ENCODE measurements at regions not wholly inside any gene's neighbourhood (a gene's known extent, or its start where the extent isn't known, plus 50 kb on each side); places are given as distances from the start of the nearest gene placed in this dataset.

DNA sequence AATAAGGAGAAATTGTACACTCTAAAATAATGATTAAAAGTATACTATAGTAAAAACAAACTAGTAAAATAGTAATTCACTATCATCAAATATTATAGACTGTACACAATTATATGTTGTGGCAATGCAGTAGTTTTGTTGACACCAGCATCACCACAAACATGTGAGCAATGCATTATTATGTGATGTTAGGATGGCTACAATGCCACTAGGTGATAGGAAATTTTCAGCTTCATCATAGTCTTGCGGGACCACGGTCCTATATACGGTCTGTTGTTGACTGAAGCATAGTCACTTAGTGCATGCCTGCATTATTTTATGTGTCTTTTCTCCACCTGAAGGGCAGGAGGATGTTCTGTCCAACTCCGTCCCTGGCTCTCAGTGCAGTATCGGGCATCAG, 104.8 kb upstream of the NEDD9 start:
- TF ChIP-seq BACH2 (CRISPR knock-in tag; IDR thresholded peaks at IDR 0.05; ENCODE audit: borderline replicate concordance), result no peak
- TF ChIP-seq, protein P1, sequence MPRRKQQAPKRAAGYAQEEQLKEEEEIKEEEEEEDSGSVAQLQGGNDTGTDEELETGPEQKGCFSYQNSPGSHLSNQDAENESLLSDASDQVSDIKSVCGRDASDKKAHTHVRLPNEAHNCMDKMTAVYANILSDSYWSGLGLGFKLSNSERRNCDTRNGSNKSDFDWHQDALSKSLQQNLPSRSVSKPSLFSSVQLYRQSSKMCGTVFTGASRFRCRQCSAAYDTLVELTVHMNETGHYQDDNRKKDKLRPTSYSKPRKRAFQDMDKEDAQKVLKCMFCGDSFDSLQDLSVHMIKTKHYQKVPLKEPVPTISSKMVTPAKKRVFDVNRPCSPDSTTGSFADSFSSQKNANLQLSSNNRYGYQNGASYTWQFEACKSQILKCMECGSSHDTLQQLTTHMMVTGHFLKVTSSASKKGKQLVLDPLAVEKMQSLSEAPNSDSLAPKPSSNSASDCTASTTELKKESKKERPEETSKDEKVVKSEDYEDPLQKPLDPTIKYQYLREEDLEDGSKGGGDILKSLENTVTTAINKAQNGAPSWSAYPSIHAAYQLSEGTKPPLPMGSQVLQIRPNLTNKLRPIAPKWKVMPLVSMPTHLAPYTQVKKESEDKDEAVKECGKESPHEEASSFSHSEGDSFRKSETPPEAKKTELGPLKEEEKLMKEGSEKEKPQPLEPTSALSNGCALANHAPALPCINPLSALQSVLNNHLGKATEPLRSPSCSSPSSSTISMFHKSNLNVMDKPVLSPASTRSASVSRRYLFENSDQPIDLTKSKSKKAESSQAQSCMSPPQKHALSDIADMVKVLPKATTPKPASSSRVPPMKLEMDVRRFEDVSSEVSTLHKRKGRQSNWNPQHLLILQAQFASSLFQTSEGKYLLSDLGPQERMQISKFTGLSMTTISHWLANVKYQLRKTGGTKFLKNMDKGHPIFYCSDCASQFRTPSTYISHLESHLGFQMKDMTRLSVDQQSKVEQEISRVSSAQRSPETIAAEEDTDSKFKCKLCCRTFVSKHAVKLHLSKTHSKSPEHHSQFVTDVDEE (CRISPR knock-in tag; IDR thresholded peaks at IDR 0.05), result no peak
- TF ChIP-seq ZNF8 (CRISPR knock-in tag; IDR thresholded peaks at IDR 0.05), result no peak
- TF ChIP-seq ZNF70 (CRISPR knock-in tag; IDR thresholded peaks at IDR 0.05), result no peak
- no peak for TF ChIP-seq ZNF565 (CRISPR knock-in tag; conservative IDR thresholded peaks at IDR 0.05; ENCODE audit: low read depth)
- TF ChIP-seq PPARA (CRISPR knock-in tag; IDR thresholded peaks at IDR 0.05; ENCODE audit: borderline replicate concordance), result no peak
- TF ChIP-seq ARNTL (CRISPR knock-in tag; IDR thresholded peaks at IDR 0.05; ENCODE audit: borderline replicate concordance, low read depth), result no peak
- TF ChIP-seq ZC3H10 (CRISPR knock-in tag; IDR thresholded peaks at IDR 0.05), result no peak
